NCI-H69 (cell line): ENCODE measurements at regions not wholly inside any gene's neighbourhood (a gene's known extent, or its start where the extent isn't known, plus 50 kb on each side); places are given as distances from the start of the nearest gene placed in this dataset.
"Not testable (repeated sequence)": the region's sequence is repeated elsewhere in the genome, so short reads cannot be mapped to it uniquely, and the experiment has no call there.

Experiments used
- DNase-seq: peaks from one replicate; lab custom pipeline; 2025; lab: John Stamatoyannopoulos, UW

- DNase-seq: not testable (repeated sequence)
These were observed 259.9 kb upstream of the TBL1XR1 start for GRCh38 chr3:177457204-177457603.

- DNase-seq: no peak
These were observed 262.1 kb upstream of the TBL1XR1 start for GRCh38 chr3:177459401-177459800.

GRCh38 chr3:177460047-177460446 is 262.8 kb upstream of the TBL1XR1 start:
- no peak for DNase-seq

- no peak for DNase-seq
These were observed 264.5 kb upstream of the TBL1XR1 start for GRCh38 chr3:177461765-177462164.

- not testable (repeated sequence) for DNase-seq
These were observed 266.1 kb upstream of the TBL1XR1 start for GRCh38 chr3:177463341-177463740.

GRCh38 chr3:177463863-177464262 is 266.6 kb upstream of the TBL1XR1 start:
- DNase-seq: no peak

GRCh38 chr3:177464392-177465256 is 267.3 kb upstream of the TBL1XR1 start:
- no peak for DNase-seq

- no peak for DNase-seq
These were observed 268.0 kb upstream of the TBL1XR1 start for GRCh38 chr3:177465257-177465642.

GRCh38 chr3:177466074-177466473 is 268.8 kb upstream of the TBL1XR1 start:
- no peak for DNase-seq

- DNase-seq: not testable (repeated sequence)
These were observed 269.3 kb upstream of the TBL1XR1 start for GRCh38 chr3:177466622-177467021.

GRCh38 chr3:177467247-177467985 is 270.1 kb upstream of the TBL1XR1 start:
- no peak for DNase-seq

- no peak for DNase-seq
These were observed 271.0 kb upstream of the TBL1XR1 start for GRCh38 chr3:177468331-177468730.

GRCh38 chr3:177468816-177469215 is 271.5 kb upstream of the TBL1XR1 start:
- DNase-seq: no peak

GRCh38 chr3:177469216-177469615 is 271.9 kb upstream of the TBL1XR1 start:
- DNase-seq: no peak

GRCh38 chr3:177470197-177470941 is 273.1 kb upstream of the TBL1XR1 start:
- peak; percentile 10 for DNase-seq

- no peak for DNase-seq
These were observed 274.6 kb upstream of the TBL1XR1 start for GRCh38 chr3:177471733-177472480.

GRCh38 chr3:177473184-177473583 is 275.9 kb upstream of the TBL1XR1 start:
- no peak for DNase-seq

- no peak for DNase-seq
These were observed 276.6 kb upstream of the TBL1XR1 start for GRCh38 chr3:177473903-177474302.

- DNase-seq: no peak
These were observed 277.5 kb upstream of the TBL1XR1 start for GRCh38 chr3:177474652-177475355.

- peak; percentile 61 for DNase-seq
These were observed 278.0 kb upstream of the TBL1XR1 start for GRCh38 chr3:177475356-177475665.

GRCh38 chr3:177476495-177476894 is 279.2 kb upstream of the TBL1XR1 start:
- no peak for DNase-seq
